ENCODE measurements at regions not wholly inside any gene's neighbourhood (a gene's known extent, or its start where the extent isn't known, plus 50 kb on each side); places are given as distances from the start of the nearest gene placed in this dataset.

- Histone ChIP-seq H3K4me1 (ENCODE audit: control insufficient read depth in 1 of 2, insufficient read depth in 2 of 2, low read length in 2 of 2) (no peaks in the 10 kb centered on the region), H3K9me3 (ENCODE audit: control insufficient read depth in 1 of 2, low read length in 2 of 2) (peaks cover 0 to 3% of the 10 kb centered on the region in 2 donors), H3K4me3 (ENCODE audit: low read depth in 1 of 2, low read length in 2 of 2) (no peak overlapping the region), H3K27ac (ENCODE audit: low read length) (no peak overlapping the region), H3K27me3 (ENCODE audit: low read depth, low read length) (no peaks in the 10 kb centered on the region), H3K36me3 (ENCODE audit: control insufficient read depth in 1 of 2, insufficient read depth in 2 of 2, low read length in 2 of 2) (no peaks in the 10 kb centered on the region)
Measured at GRCh38 chr3:166810741-166811445, 569.2 kb downstream of the ZBBX start.

GRCh38 chr3:166809520-166809919, 570.6 kb downstream of the ZBBX start:
- H3K27ac ChIP-seq (ENCODE audit: low read length) = no peak overlapping the region
- H3K9me3 ChIP-seq (ENCODE audit: control insufficient read depth in 1 of 2, low read length in 2 of 2) = peaks cover 0 to 3% of the 10 kb centered on the region in 2 donors
- H3K36me3 ChIP-seq (ENCODE audit: control insufficient read depth in 1 of 2, insufficient read depth in 2 of 2, low read length in 2 of 2) = no peaks in the 10 kb centered on the region
- no peaks in the 10 kb centered on the region for H3K4me1 ChIP-seq (ENCODE audit: control insufficient read depth in 1 of 2, insufficient read depth in 2 of 2, low read length in 2 of 2)
- H3K4me3 ChIP-seq (ENCODE audit: low read depth in 1 of 2, low read length in 2 of 2) = no peak overlapping the region
- H3K27me3 ChIP-seq (ENCODE audit: low read depth, low read length) = no peaks in the 10 kb centered on the region

GRCh38 chr3:166788936-166789335, 591.2 kb downstream of the ZBBX start:
- Histone ChIP-seq H3K9me3 (ENCODE audit: control insufficient read depth in 1 of 2, low read length in 2 of 2) (no peaks in the 10 kb centered on the region), H3K4me1 (ENCODE audit: control insufficient read depth in 1 of 2, insufficient read depth in 2 of 2, low read length in 2 of 2) (no peaks in the 10 kb centered on the region), H3K4me3 (ENCODE audit: low read depth in 1 of 2, low read length in 2 of 2) (no peak overlapping the region), H3K27me3 (ENCODE audit: low read depth, low read length) (no peaks in the 10 kb centered on the region), H3K27ac (ENCODE audit: low read length) (no peak overlapping the region), H3K36me3 (ENCODE audit: control insufficient read depth in 1 of 2, insufficient read depth in 2 of 2, low read length in 2 of 2) (no peaks in the 10 kb centered on the region)

- Histone ChIP-seq H3K4me3 (ENCODE audit: low read depth in 1 of 2, low read length in 2 of 2) (no peak overlapping the region), H3K36me3 (ENCODE audit: control insufficient read depth in 1 of 2, insufficient read depth in 2 of 2, low read length in 2 of 2) (no peaks in the 10 kb centered on the region), H3K9me3 (ENCODE audit: control insufficient read depth in 1 of 2, low read length in 2 of 2) (no peaks in the 10 kb centered on the region), H3K27ac (ENCODE audit: low read length) (no peak overlapping the region), H3K4me1 (ENCODE audit: control insufficient read depth in 1 of 2, insufficient read depth in 2 of 2, low read length in 2 of 2) (no peaks in the 10 kb centered on the region), H3K27me3 (ENCODE audit: low read depth, low read length) (no peaks in the 10 kb centered on the region)
Measured at GRCh38 chr3:166785876-166786275, 594.2 kb downstream of the ZBBX start.

GRCh38 chr3:166783206-166783605, 596.9 kb downstream of the ZBBX start:
- Histone ChIP-seq H3K4me3 (ENCODE audit: low read depth in 1 of 2, low read length in 2 of 2) (no peak overlapping the region), H3K36me3 (ENCODE audit: control insufficient read depth in 1 of 2, insufficient read depth in 2 of 2, low read length in 2 of 2) (no peaks in the 10 kb centered on the region), H3K27ac (ENCODE audit: low read length) (no peak overlapping the region), H3K4me1 (ENCODE audit: control insufficient read depth in 1 of 2, insufficient read depth in 2 of 2, low read length in 2 of 2) (no peaks in the 10 kb centered on the region), H3K9me3 (ENCODE audit: control insufficient read depth in 1 of 2, low read length in 2 of 2) (no peaks in the 10 kb centered on the region), H3K27me3 (ENCODE audit: low read depth, low read length) (no peaks in the 10 kb centered on the region)

- Histone ChIP-seq H3K9me3 (ENCODE audit: control insufficient read depth in 1 of 2, low read length in 2 of 2) (no peaks in the 10 kb centered on the region), H3K4me3 (ENCODE audit: low read depth in 1 of 2, low read length in 2 of 2) (no peak overlapping the region), H3K27me3 (ENCODE audit: low read depth, low read length) (no peaks in the 10 kb centered on the region), H3K27ac (ENCODE audit: low read length) (no peak overlapping the region), H3K36me3 (ENCODE audit: control insufficient read depth in 1 of 2, insufficient read depth in 2 of 2, low read length in 2 of 2) (no peaks in the 10 kb centered on the region), H3K4me1 (ENCODE audit: control insufficient read depth in 1 of 2, insufficient read depth in 2 of 2, low read length in 2 of 2) (no peaks in the 10 kb centered on the region)
Measured at GRCh38 chr3:166764698-166765318, 615.3 kb downstream of the ZBBX start.

- no peaks in the 10 kb centered on the region for H3K36me3 ChIP-seq (ENCODE audit: control insufficient read depth in 1 of 2, insufficient read depth in 2 of 2, low read length in 2 of 2)
- no peaks in the 10 kb centered on the region for H3K4me1 ChIP-seq (ENCODE audit: control insufficient read depth in 1 of 2, insufficient read depth in 2 of 2, low read length in 2 of 2)
- no peak overlapping the region for H3K4me3 ChIP-seq (ENCODE audit: low read depth in 1 of 2, low read length in 2 of 2)
- H3K27me3 ChIP-seq (ENCODE audit: low read depth, low read length) = no peaks in the 10 kb centered on the region
- no peaks in the 10 kb centered on the region for H3K9me3 ChIP-seq (ENCODE audit: control insufficient read depth in 1 of 2, low read length in 2 of 2)
- no peak overlapping the region for H3K27ac ChIP-seq (ENCODE audit: low read length)
Measured at GRCh38 chr3:166759736-166760513, 620.2 kb downstream of the ZBBX start.

- Histone ChIP-seq H3K27ac (ENCODE audit: low read length) (no peak overlapping the region), H3K36me3 (ENCODE audit: control insufficient read depth in 1 of 2, insufficient read depth in 2 of 2, low read length in 2 of 2) (no peaks in the 10 kb centered on the region), H3K9me3 (ENCODE audit: control insufficient read depth in 1 of 2, low read length in 2 of 2) (peaks cover 0 to 9% of the 10 kb centered on the region in 2 donors), H3K4me1 (ENCODE audit: control insufficient read depth in 1 of 2, insufficient read depth in 2 of 2, low read length in 2 of 2) (no peaks in the 10 kb centered on the region), H3K4me3 (ENCODE audit: low read depth in 1 of 2, low read length in 2 of 2) (no peak overlapping the region), H3K27me3 (ENCODE audit: low read depth, low read length) (no peaks in the 10 kb centered on the region)
Measured at GRCh38 chr3:166752214-166752613, 627.9 kb downstream of the ZBBX start.

- H3K27me3 ChIP-seq (ENCODE audit: low read depth, low read length) = no peaks in the 10 kb centered on the region
- H3K27ac ChIP-seq (ENCODE audit: low read length) = no peak overlapping the region
- no peak overlapping the region for H3K4me3 ChIP-seq (ENCODE audit: low read depth in 1 of 2, low read length in 2 of 2)
- H3K9me3 ChIP-seq (ENCODE audit: control insufficient read depth in 1 of 2, low read length in 2 of 2) = no peaks in the 10 kb centered on the region
- H3K4me1 ChIP-seq (ENCODE audit: control insufficient read depth in 1 of 2, insufficient read depth in 2 of 2, low read length in 2 of 2) = no peaks in the 10 kb centered on the region
- H3K36me3 ChIP-seq (ENCODE audit: control insufficient read depth in 1 of 2, insufficient read depth in 2 of 2, low read length in 2 of 2) = no peaks in the 10 kb centered on the region
Measured at GRCh38 chr3:166743481-166744134, 636.5 kb downstream of the ZBBX start.

GRCh38 chr3:166734734-166735133, 645.4 kb downstream of the ZBBX start:
- H3K9me3 ChIP-seq (ENCODE audit: control insufficient read depth in 1 of 2, low read length in 2 of 2) = no peaks in the 10 kb centered on the region
- no peak overlapping the region for H3K4me3 ChIP-seq (ENCODE audit: low read depth in 1 of 2, low read length in 2 of 2)
- H3K4me1 ChIP-seq (ENCODE audit: control insufficient read depth in 1 of 2, insufficient read depth in 2 of 2, low read length in 2 of 2) = no peaks in the 10 kb centered on the region
- no peak overlapping the region for H3K27ac ChIP-seq (ENCODE audit: low read length)
- no peaks in the 10 kb centered on the region for H3K27me3 ChIP-seq (ENCODE audit: low read depth, low read length)
- no peaks in the 10 kb centered on the region for H3K36me3 ChIP-seq (ENCODE audit: control insufficient read depth in 1 of 2, insufficient read depth in 2 of 2, low read length in 2 of 2)

- Histone ChIP-seq H3K4me3 (ENCODE audit: low read depth in 1 of 2, low read length in 2 of 2) (no peak overlapping the region), H3K9me3 (ENCODE audit: control insufficient read depth in 1 of 2, low read length in 2 of 2) (no peaks in the 10 kb centered on the region), H3K27ac (ENCODE audit: low read length) (no peak overlapping the region), H3K4me1 (ENCODE audit: control insufficient read depth in 1 of 2, insufficient read depth in 2 of 2, low read length in 2 of 2) (no peaks in the 10 kb centered on the region), H3K27me3 (ENCODE audit: low read depth, low read length) (no peaks in the 10 kb centered on the region), H3K36me3 (ENCODE audit: control insufficient read depth in 1 of 2, insufficient read depth in 2 of 2, low read length in 2 of 2) (no peaks in the 10 kb centered on the region)
Measured at GRCh38 chr3:166731701-166732100, 648.4 kb downstream of the ZBBX start.

Data from muscle layer of duodenum (tissue), 2 donors.